ENCODE measurements at regions not wholly inside any gene's neighbourhood (a gene's known extent, or its start where the extent isn't known, plus 50 kb on each side); places are given as distances from the start of the nearest gene placed in this dataset.

- intact Hi-C loops (cut with micrococcal nuclease; ENCODE audit: unreplicated experiment) = loop anchor here (5.0 kb wide), 1 partner anchor 69 kb away; no protein-coding TSS in a partner anchor
- no peaks in the 10 kb centered on the region for H3K36me3 ChIP-seq (ENCODE audit: control insufficient read depth, insufficient read depth, low read length)
- no TSS peak for BruUV-seq (replicated peaks)
- Mint-ChIP-seq H3K4me1 (ENCODE audit: low read depth, unreplicated experiment) (no peaks in the 10 kb centered on the region), H3K27ac (ENCODE audit: unreplicated experiment) (no peak overlapping the region), H3K9me3 (ENCODE audit: unreplicated experiment) (no peaks in the 10 kb centered on the region), H3K27me3 (ENCODE audit: insufficient read depth, unreplicated experiment) (no peaks in the 10 kb centered on the region), H3K36me3 (ENCODE audit: insufficient read depth, unreplicated experiment) (no peaks in the 10 kb centered on the region), H3K4me3 (ENCODE audit: unreplicated experiment) (no peak overlapping the region)
- peak in 1 of 2 experiments; percentile 9 for DNase-seq
- H3K4me3 ChIP-seq (ENCODE audit: low read depth, low read length) = no peak overlapping the region
- no peaks in the 10 kb centered on the region for H3K9me3 ChIP-seq
- H3K27me3 ChIP-seq (replicated peaks; ENCODE audit: control insufficient read depth, insufficient read depth, low read length) = no peaks in the 10 kb centered on the region
- no peaks in the 10 kb centered on the region for H3K4me1 ChIP-seq
- TF ChIP-seq CTCF (IDR thresholded peaks at IDR 0.05; ENCODE audit: insufficient read depth in 1 of 2, low read depth in 1 of 2, low read length in 1 of 2, severe bottlenecking in 1 of 2, unreplicated experiment in 1 of 2) = peak in 1 of 2 experiments; percentile 33
- CTCF ChIA-PET = interaction anchor here (0.6 kb wide), 1 partner anchor 141 kb away, joined by 3 read pairs; no protein-coding TSS in a partner anchor
- POLR2A ChIA-PET = no interaction called here
Observed at GRCh38 chr13:84985860-84986259, 813.4 kb downstream of the SLITRK6 start.

GRCh38 chr13:84983321-84983720, 815.9 kb downstream of the SLITRK6 start:
- intact Hi-C loops (cut with micrococcal nuclease; ENCODE audit: unreplicated experiment) = no loop called here
- peak in 1 of 2 experiments; percentile 18 for TF ChIP-seq CTCF (IDR thresholded peaks at IDR 0.05; ENCODE audit: insufficient read depth in 1 of 2, low read depth in 1 of 2, low read length in 1 of 2, severe bottlenecking in 1 of 2, unreplicated experiment in 1 of 2)
- no TSS peak for BruUV-seq (replicated peaks)
- Histone ChIP-seq H3K27me3 (replicated peaks; ENCODE audit: control insufficient read depth, insufficient read depth, low read length) (no peaks in the 10 kb centered on the region), H3K4me1 (no peaks in the 10 kb centered on the region), H3K36me3 (ENCODE audit: control insufficient read depth, insufficient read depth, low read length) (no peaks in the 10 kb centered on the region), H3K4me3 (ENCODE audit: low read depth, low read length) (no peak overlapping the region), H3K9me3 (no peaks in the 10 kb centered on the region)
- H3K27me3 Mint-ChIP-seq (ENCODE audit: insufficient read depth, unreplicated experiment) = no peaks in the 10 kb centered on the region
- H3K4me1 Mint-ChIP-seq (ENCODE audit: low read depth, unreplicated experiment) = no peaks in the 10 kb centered on the region
- H3K27ac Mint-ChIP-seq (ENCODE audit: unreplicated experiment) = no peak overlapping the region
- no peak for DNase-seq
- CTCF ChIA-PET = no interaction called here
- H3K4me3 Mint-ChIP-seq (ENCODE audit: unreplicated experiment) = no peak overlapping the region
- H3K9me3 Mint-ChIP-seq (ENCODE audit: unreplicated experiment) = no peaks in the 10 kb centered on the region
- POLR2A ChIA-PET = no interaction called here
- no peaks in the 10 kb centered on the region for H3K36me3 Mint-ChIP-seq (ENCODE audit: insufficient read depth, unreplicated experiment)

- ChIA-PET CTCF (no interaction called here), POLR2A (no interaction called here)
- no TSS peak for BruUV-seq (replicated peaks)
- no peaks in the 10 kb centered on the region for H3K9me3 Mint-ChIP-seq (ENCODE audit: unreplicated experiment)
- no peak for DNase-seq
- no peak overlapping the region for H3K4me3 Mint-ChIP-seq (ENCODE audit: unreplicated experiment)
- no peaks in the 10 kb centered on the region for H3K36me3 Mint-ChIP-seq (ENCODE audit: insufficient read depth, unreplicated experiment)
- Histone ChIP-seq H3K9me3 (no peaks in the 10 kb centered on the region), H3K4me1 (no peaks in the 10 kb centered on the region), H3K4me3 (ENCODE audit: low read depth, low read length) (no peak overlapping the region), H3K27me3 (replicated peaks; ENCODE audit: control insufficient read depth, insufficient read depth, low read length) (no peaks in the 10 kb centered on the region), H3K36me3 (ENCODE audit: control insufficient read depth, insufficient read depth, low read length) (no peaks in the 10 kb centered on the region)
- no peak overlapping the region for H3K27ac Mint-ChIP-seq (ENCODE audit: unreplicated experiment)
- H3K27me3 Mint-ChIP-seq (ENCODE audit: insufficient read depth, unreplicated experiment) = no peaks in the 10 kb centered on the region
- intact Hi-C loops (cut with micrococcal nuclease; ENCODE audit: unreplicated experiment) = no loop called here
- TF ChIP-seq CTCF (IDR thresholded peaks at IDR 0.05; ENCODE audit: insufficient read depth in 1 of 2, low read depth in 1 of 2, low read length in 1 of 2, severe bottlenecking in 1 of 2, unreplicated experiment in 1 of 2) = no peak
- H3K4me1 Mint-ChIP-seq (ENCODE audit: low read depth, unreplicated experiment) = no peaks in the 10 kb centered on the region
Observed at GRCh38 chr13:84980571-84980970, 818.6 kb downstream of the SLITRK6 start.

All from Caco-2 (cell line).